Dendritic cell treated with granulocyte-macrophage colony-stimulating factor and Interleukin-4, amounts not matched to agents 40 ng/mL and 50 ng/mL, for 4 days (primary cell): ENCODE measurements at regions not wholly inside any gene's neighbourhood (a gene's known extent, or its start where the extent isn't known, plus 50 kb on each side); places are given as distances from the start of the nearest gene placed in this dataset.
"Not testable (repeated sequence)": the region's sequence is repeated elsewhere in the genome, so short reads cannot be mapped to it uniquely, and the experiment has no call there.

Source experiments
- H3K27ac Mint-ChIP-seq: one replicate; pipeline ENCODE4 v1.8.0; 2022; ENCODE audit warnings: mild to moderate bottlenecking, mixed read lengths
- H3K27me3 Mint-ChIP-seq: one replicate; pipeline ENCODE4 v1.8.0; 2022; ENCODE audit warnings: mild to moderate bottlenecking, mixed read lengths
- H3K36me3 Mint-ChIP-seq: one replicate; pipeline ENCODE4 v1.8.0; 2022; ENCODE audit warnings: low read depth, mixed read lengths
- H3K4me1 Mint-ChIP-seq: one replicate; pipeline ENCODE4 v1.8.0; 2022; ENCODE audit warnings: low read depth, mixed read lengths
- H3K4me3 Mint-ChIP-seq: one replicate; pipeline ENCODE4 v1.8.0; 2022; ENCODE audit warnings: mild to moderate bottlenecking, moderate library complexity, mixed read lengths
- H3K9me3 Mint-ChIP-seq: one replicate; pipeline ENCODE4 v1.8.0; 2022; ENCODE audit warnings: mixed read lengths
- intact Hi-C: fragments of 100-400 bp; cut with micrococcal nuclease; formaldehyde crosslinking; loops from one replicate; pipeline ENCODE4 v1.15.0; 2022

- H3K27ac Mint-ChIP-seq = peak overlapping the region; percentile 36
- peaks cover 33% of the 10 kb centered on the region for H3K4me1 Mint-ChIP-seq
- peaks cover 19% of the 10 kb centered on the region for H3K9me3 Mint-ChIP-seq
- no peaks in the 10 kb centered on the region for H3K36me3 Mint-ChIP-seq
- H3K27me3 Mint-ChIP-seq = no peaks in the 10 kb centered on the region
- H3K4me3 Mint-ChIP-seq = no peak overlapping the region
- intact Hi-C loops = no loop called here
These were observed 64.8 kb upstream of the SLC1A4 start for GRCh38 chr2:64924170-64924934.

- intact Hi-C loops, H3K4me3 Mint-ChIP-seq, H3K27me3 Mint-ChIP-seq, H3K27ac Mint-ChIP-seq, H3K36me3 Mint-ChIP-seq: not testable (repeated sequence)
- H3K9me3 Mint-ChIP-seq = peaks cover 19% of the 10 kb centered on the region
- H3K4me1 Mint-ChIP-seq = peaks cover 40% of the 10 kb centered on the region
These were observed 63.1 kb upstream of the SLC1A4 start for GRCh38 chr2:64925930-64926722.

GRCh38 chr2:64928813-64929212 is 60.4 kb upstream of the SLC1A4 start:
- no peak overlapping the region for H3K4me3 Mint-ChIP-seq
- no peaks in the 10 kb centered on the region for H3K27me3 Mint-ChIP-seq
- no peaks in the 10 kb centered on the region for H3K36me3 Mint-ChIP-seq
- intact Hi-C loops = no loop called here
- H3K4me1 Mint-ChIP-seq = peaks cover 52% of the 10 kb centered on the region
- H3K9me3 Mint-ChIP-seq = peaks cover 19% of the 10 kb centered on the region
- no peak overlapping the region for H3K27ac Mint-ChIP-seq

GRCh38 chr2:64929333-64929732 is 59.9 kb upstream of the SLC1A4 start:
- H3K4me1 Mint-ChIP-seq = peaks cover 52% of the 10 kb centered on the region
- H3K27me3 Mint-ChIP-seq = no peaks in the 10 kb centered on the region
- no peak overlapping the region for H3K4me3 Mint-ChIP-seq
- intact Hi-C loops = no loop called here
- no peaks in the 10 kb centered on the region for H3K36me3 Mint-ChIP-seq
- peaks cover 19% of the 10 kb centered on the region for H3K9me3 Mint-ChIP-seq
- no peak overlapping the region for H3K27ac Mint-ChIP-seq

GRCh38 chr2:64930258-64930671 is 58.9 kb upstream of the SLC1A4 start:
- no peak overlapping the region for H3K4me3 Mint-ChIP-seq
- no peaks in the 10 kb centered on the region for H3K27me3 Mint-ChIP-seq
- H3K27ac Mint-ChIP-seq = no peak overlapping the region
- intact Hi-C loops = no loop called here
- H3K9me3 Mint-ChIP-seq = peaks cover 19% of the 10 kb centered on the region
- H3K36me3 Mint-ChIP-seq = no peaks in the 10 kb centered on the region
- H3K4me1 Mint-ChIP-seq = peaks cover 58% of the 10 kb centered on the region

- H3K4me3 Mint-ChIP-seq = no peak overlapping the region
- no peaks in the 10 kb centered on the region for H3K27me3 Mint-ChIP-seq
- H3K27ac Mint-ChIP-seq = peak overlapping the region; percentile 83
- peaks cover 13% of the 10 kb centered on the region for H3K9me3 Mint-ChIP-seq
- H3K4me1 Mint-ChIP-seq = peaks cover 52% of the 10 kb centered on the region
- intact Hi-C loops = no loop called here
- H3K36me3 Mint-ChIP-seq = no peaks in the 10 kb centered on the region
These were observed 57.7 kb upstream of the SLC1A4 start for GRCh38 chr2:64931246-64932115.

- Mint-ChIP-seq H3K36me3 (no peaks in the 10 kb centered on the region), H3K9me3 (peaks cover 8% of the 10 kb centered on the region), H3K4me3 (no peak overlapping the region), H3K4me1 (peaks cover 52% of the 10 kb centered on the region), H3K27ac (peak overlapping the region; percentile 83), H3K27me3 (no peaks in the 10 kb centered on the region)
- intact Hi-C loops = no loop called here
These were observed 57.2 kb upstream of the SLC1A4 start for GRCh38 chr2:64932116-64932370.

GRCh38 chr2:64932371-64933216 is 56.6 kb upstream of the SLC1A4 start:
- intact Hi-C loops = no loop called here
- Mint-ChIP-seq H3K4me1 (peaks cover 52% of the 10 kb centered on the region), H3K27ac (peak overlapping the region; percentile 83), H3K36me3 (no peaks in the 10 kb centered on the region), H3K9me3 (peaks cover 2% of the 10 kb centered on the region), H3K27me3 (no peaks in the 10 kb centered on the region), H3K4me3 (peak overlapping the region; percentile 9)

GRCh38 chr2:64934530-64934929 is 54.7 kb upstream of the SLC1A4 start:
- Mint-ChIP-seq H3K9me3 (no peaks in the 10 kb centered on the region), H3K4me1 (peaks cover 69% of the 10 kb centered on the region), H3K27ac (no peak overlapping the region), H3K27me3 (no peaks in the 10 kb centered on the region), H3K36me3 (no peaks in the 10 kb centered on the region), H3K4me3 (no peak overlapping the region)
- intact Hi-C loops = no loop called here

GRCh38 chr2:64936809-64937208 is 52.4 kb upstream of the SLC1A4 start:
- Mint-ChIP-seq H3K4me1 (peaks cover 70% of the 10 kb centered on the region), H3K27me3 (no peaks in the 10 kb centered on the region), H3K27ac (no peak overlapping the region), H3K36me3 (no peaks in the 10 kb centered on the region), H3K4me3 (no peak overlapping the region), H3K9me3 (no peaks in the 10 kb centered on the region)
- intact Hi-C loops = no loop called here

GRCh38 chr2:64937314-64937686 is 51.9 kb upstream of the SLC1A4 start:
- H3K4me3 Mint-ChIP-seq, H3K27me3 Mint-ChIP-seq, H3K9me3 Mint-ChIP-seq, intact Hi-C loops, H3K27ac Mint-ChIP-seq, H3K36me3 Mint-ChIP-seq: not testable (repeated sequence)
- H3K4me1 Mint-ChIP-seq = peaks cover 70% of the 10 kb centered on the region

- intact Hi-C loops = no loop called here
- Mint-ChIP-seq H3K36me3 (no peaks in the 10 kb centered on the region), H3K4me1 (peaks cover 66% of the 10 kb centered on the region), H3K27me3 (no peaks in the 10 kb centered on the region), H3K9me3 (no peaks in the 10 kb centered on the region), H3K4me3 (peak overlapping the region; percentile 55), H3K27ac (peak overlapping the region; percentile 67)
These were observed 51.3 kb upstream of the SLC1A4 start for GRCh38 chr2:64937687-64938491.
